Neutrophil (primary cell): ENCODE measurements at regions not wholly inside any gene's neighbourhood (a gene's known extent, or its start where the extent isn't known, plus 50 kb on each side); places are given as distances from the start of the nearest gene placed in this dataset.

Experiments
- H3K27ac ChIP-seq: fragments of 200-600 bp; sonication (generic); 2 replicates; pipeline ENCODE4 v1.5.1; 2016; ENCODE audit warnings: mild to moderate bottlenecking, moderate library complexity
- H3K27me3 ChIP-seq: fragments of 200-600 bp; sonication (generic); 2 replicates; pipeline ENCODE4 v1.6.0; 2016; ENCODE audit warnings: mild to moderate bottlenecking
- H3K36me3 ChIP-seq: fragments of 200-600 bp; sonication (generic); 2 replicates; pipeline ENCODE4 v1.5.1; 2017
- H3K4me1 ChIP-seq, 2 experiments: fragments of 200-600 bp in 1 of 2; sonication (generic) in 1 of 2; 1 replicate in 1 of 2; 2 replicates in 1 of 2; pipeline versions ENCODE4 v1.5.1 to v1.6.1; 2013 to 2016; ENCODE audit warnings: low read depth in 1 of 2, low read length in 1 of 2, mild to moderate bottlenecking in 1 of 2, moderate library complexity in 1 of 2; ENCODE audit not compliant: control insufficient read depth in 1 of 2, insufficient read depth in 1 of 2
- H3K4me3 ChIP-seq, 2 experiments: fragments of 200-600 bp in 1 of 2; sonication (generic) in 1 of 2; 1 replicate in 1 of 2; 2 replicates in 1 of 2; pipeline ENCODE4 v1.5.1; 2013 to 2016; ENCODE audit warnings: low read depth in 1 of 2, low read length in 1 of 2, mild to moderate bottlenecking in 1 of 2, moderate library complexity in 1 of 2
- H3K9me3 ChIP-seq: fragments of 200-600 bp; sonication (generic); 2 replicates; pipeline ENCODE4 v1.5.1; 2016
- CTCF ChIP-seq: fragments of 200-600 bp; sonication (generic); IDR thresholded peaks from 2 replicates; pipeline ENCODE4 v1.5.1; 2016; ENCODE audit warnings: antibody characterized with exemption

GRCh38 chr3:34300621-34301020 is 502.2 kb downstream of the PDCD6IP start:
- H3K27me3 ChIP-seq = no peaks in the 10 kb centered on the region

GRCh38 chr3:34301313-34301712 is 502.9 kb downstream of the PDCD6IP start:
- Histone ChIP-seq H3K27me3 (no peaks in the 10 kb centered on the region), H3K4me3 (no peak overlapping the region), H3K9me3 (no peaks in the 10 kb centered on the region), H3K36me3 (no peaks in the 10 kb centered on the region), H3K27ac (no peak overlapping the region), H3K4me1 (no peaks in the 10 kb centered on the region)
- no peak for TF ChIP-seq CTCF

More at GRCh38 chr3:34300621-34301020, 502.2 kb downstream of the PDCD6IP start:
- H3K27ac ChIP-seq = no peak overlapping the region
- H3K4me3 ChIP-seq = no peak overlapping the region
- no peak for TF ChIP-seq CTCF
- no peaks in the 10 kb centered on the region for H3K36me3 ChIP-seq
- H3K4me1 ChIP-seq = no peaks in the 10 kb centered on the region
- H3K9me3 ChIP-seq = no peaks in the 10 kb centered on the region

GRCh38 chr3:34305266-34305665 is 506.8 kb downstream of the PDCD6IP start:
- Histone ChIP-seq H3K36me3 (no peaks in the 10 kb centered on the region), H3K9me3 (no peaks in the 10 kb centered on the region), H3K4me3 (no peak overlapping the region), H3K27ac (no peak overlapping the region), H3K27me3 (no peaks in the 10 kb centered on the region), H3K4me1 (no peaks in the 10 kb centered on the region)
- no peak for TF ChIP-seq CTCF

GRCh38 chr3:34312684-34313083 is 514.3 kb downstream of the PDCD6IP start:
- TF ChIP-seq CTCF = no peak

GRCh38 chr3:34319881-34320280 is 521.5 kb downstream of the PDCD6IP start:
- H3K4me1 ChIP-seq = no peaks in the 10 kb centered on the region
- H3K27ac ChIP-seq = no peak overlapping the region
- no peak for TF ChIP-seq CTCF
- no peaks in the 10 kb centered on the region for H3K36me3 ChIP-seq
- H3K27me3 ChIP-seq = no peaks in the 10 kb centered on the region
- H3K9me3 ChIP-seq = no peaks in the 10 kb centered on the region
- H3K4me3 ChIP-seq = no peak overlapping the region

More at GRCh38 chr3:34312684-34313083, 514.3 kb downstream of the PDCD6IP start:
- Histone ChIP-seq H3K4me1 (no peaks in the 10 kb centered on the region), H3K4me3 (no peak overlapping the region), H3K27me3 (no peaks in the 10 kb centered on the region), H3K9me3 (no peaks in the 10 kb centered on the region), H3K36me3 (no peaks in the 10 kb centered on the region), H3K27ac (no peak overlapping the region)

GRCh38 chr3:34323517-34323916 is 525.1 kb downstream of the PDCD6IP start:
- no peak for TF ChIP-seq CTCF
- H3K36me3 ChIP-seq = no peaks in the 10 kb centered on the region
- no peaks in the 10 kb centered on the region for H3K4me1 ChIP-seq
- no peak overlapping the region for H3K27ac ChIP-seq
- H3K4me3 ChIP-seq = no peak overlapping the region
- H3K9me3 ChIP-seq = no peaks in the 10 kb centered on the region
- no peaks in the 10 kb centered on the region for H3K27me3 ChIP-seq
